ENCODE measurements at regions not wholly inside any gene's neighbourhood (a gene's known extent, or its start where the extent isn't known, plus 50 kb on each side); places are given as distances from the start of the nearest gene placed in this dataset.
A peak's percentile ranks its signal among the peaks of the same experiment; 100 is the strongest.

DNA sequence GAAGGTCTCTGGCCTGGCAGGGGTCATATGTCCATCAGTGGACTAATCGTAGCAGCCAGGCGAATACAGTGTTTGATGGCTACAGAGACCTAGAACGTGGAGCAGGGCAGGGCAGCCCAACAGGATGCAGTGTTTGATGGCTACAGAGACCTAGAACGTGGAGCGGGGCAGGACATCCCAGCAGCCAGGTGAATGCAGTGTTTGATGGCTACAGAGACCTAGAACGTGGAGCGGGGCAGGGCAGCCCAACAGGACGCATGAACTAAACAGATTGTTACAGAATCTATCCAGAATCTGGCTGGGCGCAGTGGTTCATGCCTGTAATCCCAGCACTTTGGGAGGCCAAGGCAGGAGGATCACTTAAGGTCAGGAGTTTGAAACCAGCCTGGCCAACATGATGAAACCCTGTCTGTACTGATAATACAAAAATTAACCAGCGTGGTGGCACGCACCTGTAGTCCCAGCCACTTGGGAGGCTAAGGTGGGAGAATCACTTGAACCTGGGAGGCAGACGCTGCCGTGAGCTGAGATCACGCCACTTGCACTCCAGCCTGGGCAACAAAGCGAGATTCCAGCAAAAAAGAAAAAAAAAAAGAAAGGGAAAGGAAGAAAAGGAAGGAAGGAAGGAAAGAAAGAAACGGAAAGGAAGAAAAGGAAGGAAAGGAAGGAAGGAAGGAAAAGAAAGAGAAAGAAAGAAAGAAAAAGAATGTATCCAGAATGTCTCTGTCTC is 65.2 kb upstream of the RPH3AL start:
- H3K27ac ChIP-seq = no peak overlapping the region
- intact Hi-C loops (cut with DNase I; ENCODE audit: low total_unique reads) = no loop called here
- whole genome bisulfite sequencing, 2 donors (ENCODE audit: low coverage in 1 of 2) = 89% methylated on average over 5 to 16 of the region's 16 CpGs

DNA sequence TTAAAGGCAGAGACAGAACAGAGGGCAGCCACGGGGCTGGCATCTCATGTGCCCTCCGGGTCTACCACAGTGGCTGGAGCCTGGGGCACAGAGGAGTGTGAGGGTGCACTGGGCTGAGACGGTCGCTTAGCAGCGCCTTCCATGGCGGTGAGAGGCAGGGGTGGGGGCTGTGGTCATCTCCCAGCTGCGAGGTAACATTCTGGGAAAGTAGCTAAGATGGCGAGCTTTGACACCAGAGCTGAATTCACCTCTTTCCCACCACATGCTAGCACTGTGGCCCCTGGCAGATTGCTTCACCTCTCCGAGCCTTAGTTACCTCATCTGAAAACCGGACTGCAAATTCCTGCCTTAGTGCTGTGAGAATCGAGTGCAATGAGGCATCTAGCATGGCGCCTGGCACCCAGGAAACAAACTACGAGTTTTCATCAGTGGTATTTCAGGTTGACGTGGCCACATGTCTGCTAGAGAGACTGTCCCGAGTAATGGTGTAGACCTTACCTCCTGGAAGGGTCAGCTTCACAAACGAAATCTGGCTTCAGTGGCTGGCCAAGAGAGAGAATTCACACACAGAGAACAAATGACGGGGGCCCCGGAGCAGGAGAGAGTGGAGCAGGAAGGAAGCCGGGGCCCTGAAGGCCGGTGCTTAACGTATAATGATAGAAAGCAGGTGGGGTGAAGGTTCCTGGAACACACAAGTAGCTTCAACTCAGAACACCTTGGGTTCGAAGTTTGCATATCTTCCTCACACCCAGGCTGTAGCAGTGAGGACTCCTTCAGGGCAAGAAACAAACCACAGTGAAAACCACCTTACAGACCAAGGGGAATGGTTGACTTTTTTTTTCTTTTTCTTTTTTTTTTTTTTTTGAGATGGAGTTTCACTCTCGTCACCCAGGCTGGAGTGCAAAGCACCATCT is 63.9 kb upstream of the RPH3AL start:
- H3K27ac ChIP-seq = peak overlapping the region; percentile 21 to 68 (median 39)
- peaks cover 0 to 12% (median 4%) of the 10 kb centered on the region in 4 donors for H3K4me1 ChIP-seq
- H3K9me3 ChIP-seq = no peaks in the 10 kb centered on the region
- H3K36me3 ChIP-seq = no peaks in the 10 kb centered on the region
- TF ChIP-seq POLR2A (IDR thresholded peaks at IDR 0.05) (no peak), POLR2AphosphoS5 (IDR thresholded peaks at IDR 0.05) (peak in 1 of 3 donors; percentile 33)
- intact Hi-C loops (cut with DNase I; ENCODE audit: low total_unique reads) (no loop called here), in situ Hi-C loops (cut with MboI; ENCODE audit: low pct_ligation_motif_present in 1 of 4, low pct_unique_long_range_greater_than_20kb in 1 of 4, low sequenced_read_pairs in 3 of 4) (no loop called here)
- H3K27me3 ChIP-seq = no peaks in the 10 kb centered on the region
- 55 to 63% methylated on average over 6 to 23 of the region's 23 CpGs for WGBS, 2 donors (ENCODE audit: low coverage in 1 of 2)
- DNase-seq = peak; percentile 64
- H3K4me3 ChIP-seq = peak overlapping the region in 1 of 4 donors; percentile 2

More for the DNA sequence above, 65.2 kb upstream of the RPH3AL start:
- DNase-seq = no peak
- no peak for TF ChIP-seq EP300 (IDR thresholded peaks at IDR 0.05; ENCODE audit: low read depth)
- no peak for TF ChIP-seq CTCF (IDR thresholded peaks at IDR 0.05)
- TF ChIP-seq POLR2AphosphoS5 (IDR thresholded peaks at IDR 0.05) = no peak
- no peak for TF ChIP-seq POLR2A (IDR thresholded peaks at IDR 0.05)
- peaks cover 0 to 14% (median 0%) of the 10 kb centered on the region in 4 donors for H3K4me1 ChIP-seq
- no peaks in the 10 kb centered on the region for H3K36me3 ChIP-seq
- H3K27me3 ChIP-seq = no peaks in the 10 kb centered on the region
- in situ Hi-C loops (cut with MboI; ENCODE audit: low pct_ligation_motif_present in 1 of 4, low pct_unique_long_range_greater_than_20kb in 1 of 4, low sequenced_read_pairs in 3 of 4) = no loop called here
- no peak overlapping the region for H3K4me3 ChIP-seq
- no peaks in the 10 kb centered on the region for H3K9me3 ChIP-seq

DNA sequence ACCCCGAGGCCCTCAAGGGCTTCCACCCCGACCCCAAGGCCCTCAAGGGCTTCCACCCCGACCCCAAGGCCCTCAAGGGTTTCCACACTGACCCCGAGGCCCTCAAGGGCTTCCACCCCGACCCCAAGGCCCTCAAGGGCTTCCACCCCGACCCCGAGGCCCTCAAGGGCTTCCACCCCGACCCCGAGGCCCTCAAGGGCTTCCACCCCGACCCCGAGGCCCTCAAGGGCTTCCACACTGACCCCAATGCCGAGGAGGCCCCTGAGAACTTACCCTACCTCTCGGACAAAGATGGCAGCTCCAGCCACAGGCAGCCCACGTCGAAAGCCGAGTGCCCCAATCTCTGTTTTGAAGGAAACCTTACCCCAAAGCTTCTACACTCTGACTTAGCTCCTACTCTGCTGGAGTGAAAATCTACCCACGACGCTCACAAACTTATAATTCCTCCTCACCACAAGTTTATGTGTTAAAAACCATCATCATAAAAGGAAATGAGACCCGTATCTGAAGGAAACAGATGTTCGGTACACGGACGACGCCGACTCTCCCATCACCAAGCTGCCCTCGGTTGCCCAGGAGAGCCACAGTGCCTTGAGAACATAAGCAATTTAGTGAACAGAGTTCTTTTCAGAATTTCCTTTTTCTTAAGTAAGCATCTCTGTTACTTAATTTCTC is 61.2 kb upstream of the RPH3AL start:
- H3K27ac ChIP-seq = no peak overlapping the region
- no peak for DNase-seq
- TF ChIP-seq POLR2AphosphoS5 (IDR thresholded peaks at IDR 0.05) (no peak), CTCF (IDR thresholded peaks at IDR 0.05) (no peak), POLR2A (IDR thresholded peaks at IDR 0.05) (no peak), EP300 (IDR thresholded peaks at IDR 0.05; ENCODE audit: low read depth) (no peak)
- no peaks in the 10 kb centered on the region for H3K36me3 ChIP-seq
- H3K9me3 ChIP-seq = no peaks in the 10 kb centered on the region
- in situ Hi-C loops (cut with MboI; ENCODE audit: low pct_ligation_motif_present in 1 of 4, low pct_unique_long_range_greater_than_20kb in 1 of 4, low sequenced_read_pairs in 3 of 4) = no loop called here
- peaks cover 0 to 28% (median 16%) of the 10 kb centered on the region in 4 donors for H3K4me1 ChIP-seq
- H3K4me3 ChIP-seq = no peak overlapping the region
- H3K27me3 ChIP-seq = no peaks in the 10 kb centered on the region
- intact Hi-C loops (cut with DNase I; ENCODE audit: low total_unique reads) = no loop called here
- WGBS, 2 donors (ENCODE audit: low coverage in 1 of 2) = 73 to 75% methylated on average over 4 to 25 of the region's 25 CpGs

- Histone ChIP-seq H3K27me3 (no peaks in the 10 kb centered on the region), H3K27ac (no peak overlapping the region), H3K36me3 (no peaks in the 10 kb centered on the region), H3K4me1 (peaks cover 0 to 28% (median 16%) of the 10 kb centered on the region in 4 donors), H3K4me3 (no peak overlapping the region), H3K9me3 (no peaks in the 10 kb centered on the region)
- intact Hi-C loops (cut with DNase I; ENCODE audit: low total_unique reads) (no loop called here), in situ Hi-C loops (cut with MboI; ENCODE audit: low pct_ligation_motif_present in 1 of 4, low pct_unique_long_range_greater_than_20kb in 1 of 4, low sequenced_read_pairs in 3 of 4) (no loop called here)
- 82 to 88% methylated on average over 8 to 10 of the region's 10 CpGs for WGBS, 2 donors (ENCODE audit: low coverage in 1 of 2)
- TF ChIP-seq CTCF (IDR thresholded peaks at IDR 0.05) (no peak), EP300 (IDR thresholded peaks at IDR 0.05; ENCODE audit: low read depth) (no peak), POLR2A (IDR thresholded peaks at IDR 0.05) (no peak), POLR2AphosphoS5 (IDR thresholded peaks at IDR 0.05) (no peak)
- no peak for DNase-seq
These were observed 60.4 kb upstream of the RPH3AL start for GRCh38 chr17:413016-413350.

Data from transverse colon (tissue), 4 donors.